GM12891 (cell line): ENCODE measurements at regions not wholly inside any gene's neighbourhood (a gene's known extent, or its start where the extent isn't known, plus 50 kb on each side); places are given as distances from the start of the nearest gene placed in this dataset.

ENCODE experiments used
- DNase-seq: peaks from one replicate; pipeline ENCODE4 v3.0.0; 2011; ENCODE audit warnings: low spot score; ENCODE audit not compliant: insufficient read length
- FAIRE-seq: peaks from 2 replicates; lab custom pipeline; 2011; peaks lifted over from hg19 to GRCh38; lab: Jason Lieb, UNC
- PAX5 ChIP-seq: IDR thresholded peaks from 2 replicates; pipeline ENCODE4 v1.6.1; 2011; ENCODE audit warnings: low read length, moderate library complexity, mild to moderate bottlenecking; ENCODE audit not compliant: insufficient read depth, severe bottlenecking
- POLR2A ChIP-seq: IDR thresholded peaks from 2 replicates; pipeline ENCODE4 v1.6.1; 2011; ENCODE audit warnings: low read depth, low read length, control low read depth
- POLR2AphosphoS5 ChIP-seq: IDR thresholded peaks from 2 replicates; pipeline ENCODE4 v1.6.1; 2011; ENCODE audit warnings: low read depth, low read length, control low read depth
- POU2F2 ChIP-seq: IDR thresholded peaks from 2 replicates; pipeline ENCODE4 v1.6.1; 2011; ENCODE audit warnings: low read depth, mild to moderate bottlenecking, control low read depth, low read length, moderate library complexity
- SPI1 ChIP-seq: IDR thresholded peaks from 2 replicates; pipeline ENCODE4 v1.6.1; 2011; ENCODE audit warnings: low read depth, low read length, control low read depth
- TAF1 ChIP-seq: IDR thresholded peaks from 2 replicates; pipeline ENCODE4 v1.6.1; 2011; ENCODE audit warnings: low read depth, low read length, control low read depth

GRCh38 chr13:82803341-82803740, 1078.9 kb downstream of the SLITRK1 start:
- FAIRE-seq (no peak), DNase-seq (no peak)
- TF ChIP-seq SPI1 = no peak
- no peak for TF ChIP-seq TAF1
- TF ChIP-seq PAX5 = no peak
- TF ChIP-seq POLR2A = no peak
- TF ChIP-seq POU2F2 = no peak
- no peak for TF ChIP-seq POLR2AphosphoS5

- FAIRE-seq (no peak), DNase-seq (no peak)
- no peak for TF ChIP-seq POLR2A
- TF ChIP-seq POU2F2 = no peak
- no peak for TF ChIP-seq TAF1
- no peak for TF ChIP-seq PAX5
- TF ChIP-seq SPI1 = no peak
- no peak for TF ChIP-seq POLR2AphosphoS5
Observed at GRCh38 chr13:82802528-82802927, 1079.7 kb downstream of the SLITRK1 start.

- FAIRE-seq (no peak), DNase-seq (no peak)
- TF ChIP-seq POLR2A (no peak), TAF1 (no peak), PAX5 (no peak), POLR2AphosphoS5 (no peak), SPI1 (no peak), POU2F2 (no peak)
Observed at GRCh38 chr13:82800391-82800790, 1081.9 kb downstream of the SLITRK1 start.

DNA sequence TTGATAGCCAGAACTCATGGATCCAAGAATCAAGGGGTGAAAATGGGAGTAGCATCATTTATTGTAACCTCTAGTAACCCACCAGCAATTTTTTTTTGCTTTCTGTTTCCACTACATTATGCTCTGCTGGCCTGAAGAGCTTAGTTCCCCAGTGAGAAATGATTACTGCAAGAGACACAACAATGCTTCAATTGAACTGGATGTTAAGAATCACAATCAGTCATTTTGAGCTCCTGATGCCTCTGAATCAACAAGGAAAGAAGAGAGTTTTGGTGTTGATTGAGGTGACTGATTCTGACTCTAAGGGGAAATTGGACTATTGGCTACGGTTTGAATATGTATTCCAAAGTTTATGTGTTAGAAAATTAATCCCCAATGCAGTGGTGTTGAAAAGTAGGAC, 1084.4 kb downstream of the SLITRK1 start:
- no peak for DNase-seq
- no peak for FAIRE-seq
- TF ChIP-seq POU2F2 (no peak), TAF1 (no peak), SPI1 (no peak), POLR2A (no peak), PAX5 (no peak), POLR2AphosphoS5 (no peak)

DNA sequence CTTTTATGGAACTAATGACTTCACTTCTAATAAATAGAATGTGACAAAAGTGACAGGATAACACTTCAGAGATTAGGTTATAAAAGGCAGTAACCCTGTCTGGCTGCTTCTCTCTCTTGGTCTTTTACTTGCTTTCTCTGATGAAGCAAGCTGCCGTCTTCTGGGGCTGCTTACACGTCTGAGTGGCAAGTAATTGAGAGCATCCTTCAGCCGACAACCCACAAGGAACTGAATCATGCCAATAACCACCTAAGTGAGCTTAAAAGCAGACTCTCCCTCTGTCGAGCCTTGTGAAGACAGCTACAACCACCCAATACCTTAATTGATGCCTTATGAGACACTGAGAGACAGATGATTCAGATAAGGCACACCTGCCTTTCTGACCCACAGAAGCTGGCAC, 1091.2 kb downstream of the SLITRK1 start:
- no peak for FAIRE-seq
- DNase-seq = no peak
- TF ChIP-seq PAX5 = no peak
- TF ChIP-seq POLR2A = no peak
- no peak for TF ChIP-seq SPI1
- no peak for TF ChIP-seq POLR2AphosphoS5
- TF ChIP-seq TAF1 = no peak
- TF ChIP-seq POU2F2 = no peak

DNA sequence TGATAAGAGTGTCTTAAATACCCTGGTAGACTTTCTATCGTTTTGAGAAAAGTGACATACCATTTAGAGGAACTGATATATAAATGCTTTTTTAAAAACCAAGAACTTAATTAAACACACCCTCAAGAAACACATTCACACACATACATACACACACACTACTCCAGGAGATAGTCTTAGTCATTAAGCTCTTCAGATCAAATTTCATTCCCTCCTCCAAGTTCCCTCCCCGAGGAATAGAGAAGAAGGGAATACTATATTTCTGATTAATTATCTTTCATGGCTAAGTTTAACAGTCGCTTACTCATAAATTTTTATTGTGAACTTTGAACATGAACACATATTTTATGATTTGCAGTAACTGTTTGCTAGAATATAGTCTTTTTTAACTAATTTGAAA, 1109.5 kb downstream of the SLITRK1 start:
- no peak for FAIRE-seq
- TF ChIP-seq POLR2A = no peak
- no peak for TF ChIP-seq POLR2AphosphoS5

DNA sequence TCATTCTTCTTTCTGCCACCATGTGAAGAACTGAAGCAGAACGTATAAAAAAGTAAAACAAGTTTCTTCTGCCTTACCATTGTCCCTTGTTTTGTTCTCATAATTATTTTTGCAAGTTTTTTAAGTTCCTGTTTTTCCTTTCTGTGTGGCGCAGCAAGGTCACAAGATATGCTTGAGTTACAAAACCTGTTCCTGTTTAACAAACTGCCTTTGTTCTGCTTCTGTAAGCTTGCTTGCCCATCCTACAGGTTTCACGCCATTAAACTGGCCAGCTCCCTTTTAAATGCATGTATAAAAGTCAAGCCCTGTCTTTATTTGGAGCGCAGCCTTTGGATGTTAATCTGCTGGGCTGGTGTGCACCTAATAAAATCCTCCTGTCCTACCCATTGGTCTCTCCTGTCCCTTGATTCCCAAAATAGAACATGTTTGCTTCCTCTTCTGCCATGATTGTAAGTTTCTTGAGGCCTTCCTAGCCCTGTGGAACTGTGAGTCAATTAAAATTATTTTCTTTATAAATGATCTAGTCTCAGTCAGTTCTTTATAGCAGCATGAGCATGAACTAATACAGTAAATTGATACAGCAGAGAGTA, 1115.4 kb downstream of the SLITRK1 start:
- no peak for TF ChIP-seq POLR2A
- no peak for TF ChIP-seq POLR2AphosphoS5
- no peak for TF ChIP-seq TAF1
- no peak for TF ChIP-seq SPI1
- no peak for TF ChIP-seq PAX5
- TF ChIP-seq POU2F2 = no peak
- FAIRE-seq (no peak), DNase-seq (no peak)

More for the DNA sequence above, 1109.5 kb downstream of the SLITRK1 start:
- DNase-seq = no peak

DNA sequence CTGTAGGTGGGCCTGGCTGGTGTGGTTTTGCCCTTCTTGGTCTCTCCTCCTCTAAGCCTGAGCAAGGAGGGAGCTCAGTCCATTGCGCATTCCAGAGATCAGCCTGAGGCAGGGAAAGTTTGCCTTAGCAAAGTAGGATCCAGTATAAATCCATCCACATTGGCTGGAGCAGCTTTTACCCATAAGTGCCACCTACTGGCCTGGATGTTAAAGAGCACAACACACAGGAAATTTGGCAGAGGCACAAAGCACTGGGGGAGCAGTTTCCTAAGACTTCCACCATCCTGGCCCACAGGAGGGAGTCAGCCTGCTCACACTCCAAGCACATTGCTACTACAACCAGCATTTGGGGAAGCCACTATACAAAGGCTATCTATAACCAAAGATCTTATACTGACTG, 1124.2 kb downstream of the SLITRK1 start:
- TF ChIP-seq PAX5 = no peak
- FAIRE-seq (no peak), DNase-seq (no peak)

GRCh38 chr13:82751206-82751605, 1131.1 kb downstream of the SLITRK1 start:
- DNase-seq (no peak), FAIRE-seq (no peak)
- no peak for TF ChIP-seq TAF1
- no peak for TF ChIP-seq PAX5
- no peak for TF ChIP-seq POLR2A
- no peak for TF ChIP-seq POU2F2
- TF ChIP-seq SPI1 = no peak
- TF ChIP-seq POLR2AphosphoS5 = no peak

DNA sequence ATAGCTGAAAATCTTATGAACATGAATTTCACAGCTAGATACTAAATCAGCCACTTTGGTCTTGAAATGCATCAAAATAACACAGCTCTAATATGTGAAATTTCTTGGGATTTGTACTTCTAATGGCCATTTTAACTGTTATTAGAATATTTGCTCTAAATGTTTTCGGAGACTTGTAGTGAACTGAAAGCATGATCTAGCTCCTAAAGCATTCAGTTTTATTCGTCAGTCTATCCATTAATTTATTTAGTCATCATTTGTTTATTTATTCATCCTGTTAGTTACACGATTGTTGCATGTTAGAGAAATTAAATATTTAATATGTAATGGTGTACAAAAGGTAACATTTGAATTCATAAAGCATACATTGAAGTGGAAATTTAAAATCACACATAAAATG, 1132.7 kb downstream of the SLITRK1 start:
- TF ChIP-seq POU2F2 = no peak
- no peak for TF ChIP-seq SPI1
- no peak for TF ChIP-seq POLR2AphosphoS5
- TF ChIP-seq TAF1 = no peak
- no peak for TF ChIP-seq PAX5
- no peak for TF ChIP-seq POLR2A

More for the DNA sequence above, 1132.7 kb downstream of the SLITRK1 start:
- DNase-seq = no peak
- FAIRE-seq = no peak
